CD4-positive, alpha-beta T cell treated with Interleukin-12 subunit alpha and Interleukin-12 subunit beta, for 1 hour (primary cell): ENCODE measurements at regions not wholly inside any gene's neighbourhood (a gene's known extent, or its start where the extent isn't known, plus 50 kb on each side); places are given as distances from the start of the nearest gene placed in this dataset.
"Not testable (repeated sequence)": the region's sequence is repeated elsewhere in the genome, so short reads cannot be mapped to it uniquely, and the experiment has no call there.

Experiments used
- DNase-seq: peaks from one replicate; pipeline ENCODE4 v3.0.0-alpha.2; 2020

DNA sequence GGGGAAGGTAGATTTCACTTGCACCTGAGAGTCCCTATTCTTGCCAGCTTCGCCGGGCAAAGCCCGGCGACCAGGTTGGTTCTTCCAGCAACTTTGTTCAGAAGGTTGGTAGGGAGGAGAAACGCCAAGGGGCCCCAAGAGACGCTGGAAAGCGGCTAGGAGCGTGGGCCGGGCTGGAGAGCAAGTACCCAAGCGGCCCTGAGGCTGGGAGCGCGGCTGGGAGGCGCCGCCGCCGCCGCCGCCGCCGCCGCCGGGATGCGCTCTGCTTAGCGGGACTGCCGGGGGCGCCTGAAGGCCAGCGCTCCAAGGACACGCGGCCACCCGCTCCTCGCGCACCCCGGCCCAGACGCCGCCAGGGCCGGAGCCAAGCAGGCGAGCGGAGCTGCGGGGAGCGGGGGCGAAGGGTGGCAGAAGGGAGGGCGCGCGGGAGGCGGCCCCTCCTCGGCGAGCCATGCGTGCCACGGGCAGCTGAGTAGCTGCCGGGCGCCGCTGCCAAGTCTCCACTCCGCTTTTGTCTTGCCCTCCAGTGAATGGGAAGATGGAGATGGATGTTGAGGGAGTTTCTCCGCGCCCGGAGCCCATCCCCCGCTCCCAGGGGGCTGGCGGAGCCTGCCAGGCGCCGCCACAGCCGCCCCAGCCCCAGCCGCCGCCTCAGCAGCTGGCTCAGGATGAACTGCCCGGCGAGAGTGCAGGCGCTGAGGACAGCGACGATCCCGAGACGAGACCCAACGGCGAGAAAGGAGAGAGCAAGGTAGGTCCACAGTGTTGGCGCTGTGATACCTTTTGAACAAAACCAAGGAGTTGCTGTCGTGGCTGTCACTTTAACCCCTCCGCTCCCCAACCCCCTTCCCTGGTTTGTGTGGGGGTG is 227.4 kb upstream of the AZI2 start:
- no peak for DNase-seq

- DNase-seq: no peak
Measured at GRCh38 chr3:28576614-28577200, 228.1 kb upstream of the AZI2 start.

- no peak for DNase-seq
Measured at GRCh38 chr3:28577941-28578500, 229.4 kb upstream of the AZI2 start.

GRCh38 chr3:28586325-28586724 is 237.7 kb upstream of the AZI2 start:
- DNase-seq: no peak

GRCh38 chr3:28587723-28588122 is 239.1 kb upstream of the AZI2 start:
- DNase-seq: no peak

GRCh38 chr3:28590216-28590615 is 241.6 kb upstream of the AZI2 start:
- DNase-seq: no peak

GRCh38 chr3:28590860-28591259 is 242.2 kb upstream of the AZI2 start:
- no peak for DNase-seq

DNA sequence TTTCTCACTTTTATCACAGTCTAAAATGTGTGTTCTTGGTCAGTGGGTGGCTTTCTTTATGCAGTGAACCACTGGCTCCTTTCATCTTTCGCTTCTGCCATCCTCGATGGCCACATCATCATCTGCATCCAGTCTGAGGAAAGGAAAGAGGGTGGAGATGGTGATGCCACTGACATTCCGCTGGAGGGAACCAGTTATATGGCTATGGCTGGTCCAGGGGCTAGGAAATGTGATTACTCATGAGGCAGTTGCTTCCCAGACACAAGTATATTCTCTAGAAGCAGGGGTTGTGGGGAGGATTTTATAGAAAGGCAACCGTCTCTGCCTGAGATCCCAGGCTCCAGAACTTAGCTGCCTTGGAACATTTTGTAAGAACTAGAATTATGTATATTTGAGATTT is 246.7 kb upstream of the AZI2 start:
- DNase-seq: no peak

- DNase-seq: no peak
Measured at GRCh38 chr3:28597452-28597851, 248.8 kb upstream of the AZI2 start.

DNA sequence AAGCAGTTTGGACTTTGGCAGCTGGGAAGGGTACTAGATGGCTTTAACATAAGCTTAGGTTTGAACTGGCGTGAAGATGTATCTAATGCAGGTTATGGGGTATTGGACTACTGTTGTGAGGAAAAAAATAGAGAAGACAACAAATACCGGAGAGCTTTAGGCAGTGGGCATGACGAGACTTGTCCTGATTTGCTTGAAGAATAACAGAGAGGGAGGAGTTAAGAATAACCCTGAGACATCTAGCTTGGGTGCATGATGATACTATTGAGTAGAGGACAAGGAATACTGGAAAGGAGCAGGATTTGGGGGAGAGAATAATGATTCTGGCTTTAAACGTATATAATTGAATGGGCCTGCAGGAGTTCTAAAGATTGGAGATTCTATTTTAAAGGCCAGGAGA is 249.5 kb upstream of the AZI2 start:
- no peak for DNase-seq

DNA sequence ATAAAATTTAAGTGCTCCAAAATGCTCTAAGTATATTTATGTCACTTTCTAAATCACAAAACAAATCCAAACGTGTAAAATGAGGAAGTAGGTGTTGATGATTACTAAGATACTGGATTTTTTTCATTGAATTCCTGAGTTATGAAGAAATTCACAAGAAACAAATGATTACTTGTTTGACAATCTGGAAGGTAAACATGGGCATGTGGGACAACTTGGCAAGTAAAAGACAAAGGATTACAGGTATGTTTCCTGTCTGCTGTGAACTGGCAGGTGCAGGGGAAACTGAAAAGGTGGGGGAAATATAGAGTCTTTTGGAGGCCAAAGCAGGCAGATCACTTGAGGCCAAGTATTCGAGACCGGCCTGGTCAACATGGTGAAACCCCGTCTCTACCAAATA is 252.7 kb upstream of the AZI2 start:
- no peak for DNase-seq

- no peak for DNase-seq
Measured at GRCh38 chr3:28606283-28606682, 257.7 kb upstream of the AZI2 start.

DNA sequence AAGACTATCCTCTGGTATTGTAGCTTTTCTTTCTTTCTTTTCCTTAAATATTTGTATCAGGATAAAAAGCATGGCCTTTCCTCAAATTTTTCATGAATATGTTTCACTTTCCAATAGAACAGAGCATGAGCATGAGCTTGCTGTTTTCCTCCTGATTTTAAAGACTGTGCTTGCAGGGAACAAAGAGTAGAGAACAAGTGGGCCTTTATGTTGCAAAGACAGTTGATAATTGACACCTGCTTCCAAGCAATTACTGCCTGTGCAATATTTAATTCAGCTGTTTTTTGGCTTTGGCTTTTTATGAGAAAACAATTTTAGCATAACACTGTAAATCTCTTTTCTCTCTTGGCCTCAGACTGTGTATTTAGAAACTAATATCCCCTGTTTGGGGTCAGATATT is 263.6 kb upstream of the AZI2 start:
- DNase-seq: no peak

DNA sequence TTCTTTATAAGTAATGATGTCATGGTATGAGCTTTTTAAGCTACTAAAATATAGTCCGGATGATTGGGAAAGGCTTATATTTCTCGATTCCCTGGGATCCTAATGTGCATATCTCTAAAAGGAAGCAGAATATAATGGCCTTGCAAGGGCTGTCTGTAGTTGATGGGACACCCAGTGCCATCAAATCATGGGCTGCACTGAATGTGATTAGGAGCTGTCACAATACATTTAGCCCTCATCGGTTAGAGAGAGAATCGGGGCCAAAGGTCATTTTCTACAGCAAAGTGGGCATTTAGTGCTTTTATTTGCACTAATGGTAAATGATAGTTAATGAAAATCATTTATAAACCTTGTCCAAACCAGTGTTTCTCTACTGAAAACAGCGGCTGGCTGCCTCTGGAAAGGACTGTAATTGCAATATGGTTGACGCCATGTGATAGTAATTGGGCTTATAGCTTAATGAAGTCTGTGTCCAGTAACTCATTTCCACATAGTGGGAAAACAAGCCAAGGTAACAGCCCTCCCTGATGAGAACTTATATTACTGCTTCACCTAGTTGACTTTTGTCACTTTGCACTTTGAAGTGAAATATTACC is 265.0 kb upstream of the AZI2 start:
- DNase-seq: no peak

- DNase-seq: no peak
Measured at GRCh38 chr3:28615071-28615470, 266.4 kb upstream of the AZI2 start.

DNA sequence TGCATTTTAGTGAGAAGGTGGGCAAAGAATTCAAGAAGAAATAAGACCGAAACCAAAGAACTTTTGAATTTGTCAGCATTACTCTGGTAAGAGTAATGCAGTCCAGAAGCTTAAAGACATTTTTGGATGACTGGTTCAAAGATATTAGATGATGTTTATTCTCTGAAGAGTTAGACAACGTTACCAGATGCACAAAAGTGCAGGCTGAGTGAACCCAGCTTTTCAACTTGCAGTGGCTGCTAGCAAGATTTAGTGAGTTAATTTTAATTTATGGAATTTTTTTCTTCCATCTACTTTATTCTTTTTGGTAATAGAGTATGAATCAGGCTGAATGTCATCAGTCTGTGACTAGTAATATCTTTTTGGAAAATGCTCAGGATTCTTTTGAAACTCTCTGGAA is 267.3 kb upstream of the AZI2 start:
- DNase-seq: no peak

- DNase-seq: no peak
Measured at GRCh38 chr3:28617821-28618220, 269.2 kb upstream of the AZI2 start.

GRCh38 chr3:28623106-28623505 is 274.5 kb upstream of the AZI2 start:
- no peak for DNase-seq

GRCh38 chr3:28624084-28624483 is 275.5 kb upstream of the AZI2 start:
- no peak for DNase-seq

DNA sequence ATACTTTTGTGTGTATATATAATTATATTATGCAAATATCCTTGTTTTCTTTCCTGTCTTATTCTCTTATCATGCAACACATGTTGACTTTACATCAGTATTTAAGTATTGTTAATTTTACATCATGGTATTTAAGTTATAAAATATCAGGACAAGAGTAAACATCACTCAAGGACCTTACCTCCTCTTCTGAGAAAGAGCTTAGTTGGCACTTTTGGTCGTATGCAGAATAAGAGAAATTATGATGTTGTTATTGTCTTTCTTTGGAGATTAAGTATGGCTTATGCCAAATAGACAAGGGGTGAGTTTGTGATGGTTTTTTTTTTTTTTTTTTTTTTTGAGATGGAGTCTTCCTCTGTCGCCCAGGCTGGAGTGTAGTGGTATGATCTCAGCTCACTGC is 279.2 kb upstream of the AZI2 start:
- DNase-seq: not testable (repeated sequence)

- no peak for DNase-seq
Measured at GRCh38 chr3:28634019-28634418, 285.4 kb upstream of the AZI2 start.

DNA sequence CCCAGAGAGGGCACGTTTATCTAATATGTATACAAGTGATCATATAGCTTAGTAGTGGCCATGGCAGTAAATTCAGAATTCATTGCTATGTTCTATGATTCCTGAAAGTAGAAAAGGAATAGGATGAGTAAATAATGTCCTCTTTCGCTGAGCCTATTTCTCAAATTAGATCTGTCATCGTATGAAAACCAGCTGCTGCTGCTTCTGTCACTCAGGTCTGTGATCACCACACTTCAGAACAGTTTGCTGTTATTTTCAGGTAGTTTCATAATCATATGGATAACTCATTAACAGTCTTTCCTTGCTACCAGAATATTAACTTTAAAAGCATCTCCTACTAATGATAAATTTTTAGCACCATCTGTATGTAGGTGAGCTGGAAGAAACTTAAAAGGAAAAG is 289.1 kb upstream of the AZI2 start:
- no peak for DNase-seq

GRCh38 chr3:28645149-28645548 is 296.5 kb upstream of the AZI2 start:
- DNase-seq: no peak

DNA sequence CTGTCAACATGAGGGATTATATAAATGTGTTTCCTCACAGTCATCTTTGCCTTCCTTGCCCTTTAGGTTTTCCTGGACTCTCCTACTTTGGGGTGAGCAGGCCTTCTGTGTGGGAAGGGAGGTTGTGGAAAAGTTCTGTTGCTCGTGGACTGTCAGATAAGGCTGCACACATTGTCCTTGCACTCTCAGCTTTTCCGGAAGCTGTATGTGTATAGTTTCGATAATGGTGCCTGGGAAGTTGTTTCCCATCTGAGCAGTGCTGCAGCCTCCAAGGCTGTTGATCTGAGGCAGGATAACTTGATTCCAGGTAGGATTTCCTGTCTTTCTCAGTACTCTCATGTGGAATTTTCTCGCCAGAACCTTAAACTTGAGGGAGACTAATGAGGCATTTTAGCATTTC is 297.8 kb upstream of the AZI2 start:
- DNase-seq: no peak
